Neuron (in vitro differentiated cells): ENCODE measurements at regions not wholly inside any gene's neighbourhood (a gene's known extent, or its start where the extent isn't known, plus 50 kb on each side); places are given as distances from the start of the nearest gene placed in this dataset.

Source experiments
- H2AFZ ChIP-seq: one replicate; pipeline ENCODE4 v1.6.1; 2013; ENCODE audit warnings: low read depth, mild to moderate bottlenecking, inconsistent platforms, low read length, moderate library complexity
- H3K27me3 ChIP-seq: one replicate; pipeline ENCODE4 v1.6.1; 2013; ENCODE audit warnings: low read length; ENCODE audit not compliant: insufficient read depth
- H3K36me3 ChIP-seq: one replicate; pipeline ENCODE4 v1.6.1; 2013; ENCODE audit warnings: low read length; ENCODE audit not compliant: insufficient read depth
- H3K4me1 ChIP-seq: one replicate; pipeline ENCODE4 v1.6.1; 2013; ENCODE audit warnings: low read length; ENCODE audit not compliant: insufficient read depth
- H3K4me3 ChIP-seq: 2 replicates; pipeline ENCODE4 v1.5.1; 2013; ENCODE audit warnings: mild to moderate bottlenecking, low read length, moderate library complexity
- H3K9me3 ChIP-seq: one replicate; pipeline ENCODE4 v1.6.1; 2013; ENCODE audit warnings: low read length

- H3K4me3 ChIP-seq = no peak overlapping the region
- H3K27me3 ChIP-seq = no peaks in the 10 kb centered on the region
- H3K4me1 ChIP-seq = peaks cover 5% of the 10 kb centered on the region
- no peak overlapping the region for H2AFZ ChIP-seq
- no peaks in the 10 kb centered on the region for H3K36me3 ChIP-seq
- H3K9me3 ChIP-seq = no peaks in the 10 kb centered on the region
Observed at GRCh38 chr20:11112832-11113231, 439.0 kb upstream of the JAG1 start.

GRCh38 chr20:11114382-11114781 is 440.6 kb upstream of the JAG1 start:
- Histone ChIP-seq H3K4me1 (no peaks in the 10 kb centered on the region), H3K9me3 (no peaks in the 10 kb centered on the region), H3K36me3 (no peaks in the 10 kb centered on the region), H2AFZ (no peak overlapping the region), H3K4me3 (no peak overlapping the region), H3K27me3 (no peaks in the 10 kb centered on the region)

GRCh38 chr20:11117808-11118528 is 444.2 kb upstream of the JAG1 start:
- H3K36me3 ChIP-seq = no peaks in the 10 kb centered on the region
- no peaks in the 10 kb centered on the region for H3K9me3 ChIP-seq
- no peak overlapping the region for H3K4me3 ChIP-seq
- no peaks in the 10 kb centered on the region for H3K27me3 ChIP-seq
- H2AFZ ChIP-seq = no peak overlapping the region
- no peaks in the 10 kb centered on the region for H3K4me1 ChIP-seq

- H3K4me1 ChIP-seq = no peaks in the 10 kb centered on the region
- no peaks in the 10 kb centered on the region for H3K9me3 ChIP-seq
- H3K4me3 ChIP-seq = no peak overlapping the region
- H3K27me3 ChIP-seq = no peaks in the 10 kb centered on the region
- H3K36me3 ChIP-seq = no peaks in the 10 kb centered on the region
- no peak overlapping the region for H2AFZ ChIP-seq
Observed at GRCh38 chr20:11118802-11119380, 445.1 kb upstream of the JAG1 start.

GRCh38 chr20:11119573-11119972 is 445.8 kb upstream of the JAG1 start:
- Histone ChIP-seq H2AFZ (no peak overlapping the region), H3K27me3 (no peaks in the 10 kb centered on the region)

GRCh38 chr20:11120431-11120830 is 446.6 kb upstream of the JAG1 start:
- no peaks in the 10 kb centered on the region for H3K36me3 ChIP-seq
- H2AFZ ChIP-seq = no peak overlapping the region
- no peaks in the 10 kb centered on the region for H3K4me1 ChIP-seq
- no peaks in the 10 kb centered on the region for H3K9me3 ChIP-seq
- no peaks in the 10 kb centered on the region for H3K27me3 ChIP-seq
- no peak overlapping the region for H3K4me3 ChIP-seq

More at GRCh38 chr20:11119573-11119972, 445.8 kb upstream of the JAG1 start:
- Histone ChIP-seq H3K9me3 (no peaks in the 10 kb centered on the region), H3K4me3 (no peak overlapping the region), H3K36me3 (no peaks in the 10 kb centered on the region), H3K4me1 (no peaks in the 10 kb centered on the region)

GRCh38 chr20:11124849-11125505 is 451.2 kb upstream of the JAG1 start:
- Histone ChIP-seq H3K27me3 (no peaks in the 10 kb centered on the region), H3K4me1 (no peaks in the 10 kb centered on the region), H3K9me3 (no peaks in the 10 kb centered on the region), H3K36me3 (no peaks in the 10 kb centered on the region), H2AFZ (no peak overlapping the region), H3K4me3 (no peak overlapping the region)

DNA sequence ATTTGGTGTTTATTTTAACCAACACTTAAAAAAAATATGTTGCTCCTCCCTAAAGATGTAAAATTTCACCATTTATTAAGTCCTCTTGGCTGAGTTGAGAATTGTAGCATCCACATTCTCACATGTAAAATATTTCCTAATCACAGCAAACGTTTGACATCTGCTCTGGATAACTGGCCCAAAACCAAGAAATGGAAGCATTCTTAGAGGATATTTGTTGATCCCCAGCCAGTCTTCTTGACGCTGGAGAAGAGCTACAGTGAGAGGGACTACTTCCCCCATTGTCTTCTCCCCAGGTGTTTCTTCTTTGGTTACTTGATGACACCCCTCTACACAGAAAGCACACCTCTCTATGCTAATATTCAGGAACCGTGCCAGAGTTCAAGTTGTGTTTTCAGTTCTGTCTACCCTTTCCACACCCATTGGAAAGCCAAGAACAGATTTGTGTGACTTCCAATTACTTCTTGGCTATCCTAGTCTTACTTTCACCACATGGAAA is 454.5 kb upstream of the JAG1 start:
- Histone ChIP-seq H3K27me3 (no peaks in the 10 kb centered on the region), H2AFZ (no peak overlapping the region), H3K4me1 (peaks cover 3% of the 10 kb centered on the region), H3K9me3 (no peaks in the 10 kb centered on the region), H3K4me3 (no peak overlapping the region), H3K36me3 (no peaks in the 10 kb centered on the region)

DNA sequence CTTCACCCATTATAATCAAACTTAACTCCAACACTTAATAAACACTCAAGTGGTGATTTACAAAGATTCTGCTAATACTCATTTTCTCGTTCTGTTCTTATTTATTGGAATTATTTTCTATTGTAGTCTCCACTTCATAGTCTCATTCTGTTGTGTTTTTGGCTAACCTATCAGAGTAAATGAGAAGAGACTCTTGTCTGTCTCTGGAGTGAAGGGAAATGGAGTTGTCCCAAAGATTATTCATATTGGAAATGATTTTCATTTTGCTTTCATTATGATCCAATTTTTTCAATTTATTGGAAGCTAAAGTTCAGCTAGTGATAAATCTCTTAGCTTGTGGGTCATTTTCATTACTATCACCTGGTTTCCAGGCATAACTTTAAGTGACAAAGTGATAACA is 454.9 kb upstream of the JAG1 start:
- peaks cover 3% of the 10 kb centered on the region for H3K4me1 ChIP-seq
- H3K36me3 ChIP-seq = no peaks in the 10 kb centered on the region
- H3K9me3 ChIP-seq = no peaks in the 10 kb centered on the region
- H3K27me3 ChIP-seq = no peaks in the 10 kb centered on the region
- H2AFZ ChIP-seq = no peak overlapping the region
- no peak overlapping the region for H3K4me3 ChIP-seq

DNA sequence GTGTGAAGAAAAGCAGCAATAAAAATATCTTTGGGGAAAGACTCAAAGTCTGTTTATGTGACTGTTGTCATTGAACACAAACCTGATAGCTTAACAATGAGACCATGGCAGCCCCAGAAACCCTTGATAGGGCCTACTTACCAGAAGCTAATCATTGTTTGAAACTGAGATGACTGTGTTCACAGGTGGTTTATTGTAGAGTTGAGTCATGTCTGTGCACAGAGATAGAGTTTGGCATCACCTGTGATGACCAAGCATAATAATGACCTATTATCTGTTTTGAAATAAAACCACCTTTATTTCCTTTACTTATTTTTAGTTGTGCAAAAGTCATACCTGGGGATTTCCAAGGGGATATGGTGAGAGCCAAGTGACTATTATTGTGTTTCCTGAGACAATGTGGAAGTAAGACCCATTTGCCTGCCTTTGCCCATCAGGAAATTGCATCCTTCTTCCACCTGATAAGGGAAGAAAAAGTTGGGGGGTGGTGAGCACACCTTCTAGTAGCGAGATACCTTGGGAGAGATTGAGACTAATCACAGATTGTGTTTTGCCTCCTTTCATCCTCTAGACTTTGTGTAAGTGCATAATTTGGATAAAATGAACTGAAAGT is 456.9 kb upstream of the JAG1 start:
- Histone ChIP-seq H3K36me3 (no peaks in the 10 kb centered on the region), H3K4me1 (peaks cover 3% of the 10 kb centered on the region), H3K9me3 (no peaks in the 10 kb centered on the region), H3K4me3 (no peak overlapping the region), H2AFZ (no peak overlapping the region), H3K27me3 (no peaks in the 10 kb centered on the region)

- H2AFZ ChIP-seq = no peak overlapping the region
- H3K27me3 ChIP-seq = no peaks in the 10 kb centered on the region
- no peak overlapping the region for H3K4me3 ChIP-seq
- no peaks in the 10 kb centered on the region for H3K36me3 ChIP-seq
- H3K9me3 ChIP-seq = no peaks in the 10 kb centered on the region
- peaks cover 8% of the 10 kb centered on the region for H3K4me1 ChIP-seq
Observed at GRCh38 chr20:11132819-11133415, 459.1 kb upstream of the JAG1 start.

GRCh38 chr20:11136691-11137090 is 462.9 kb upstream of the JAG1 start:
- Histone ChIP-seq H2AFZ (no peak overlapping the region), H3K4me3 (no peak overlapping the region), H3K36me3 (no peaks in the 10 kb centered on the region), H3K27me3 (no peaks in the 10 kb centered on the region), H3K9me3 (no peaks in the 10 kb centered on the region), H3K4me1 (peaks cover 8% of the 10 kb centered on the region)

GRCh38 chr20:11137688-11138087 is 463.9 kb upstream of the JAG1 start:
- Histone ChIP-seq H3K4me3 (no peak overlapping the region), H2AFZ (no peak overlapping the region), H3K4me1 (peaks cover 5% of the 10 kb centered on the region), H3K27me3 (no peaks in the 10 kb centered on the region), H3K36me3 (no peaks in the 10 kb centered on the region), H3K9me3 (no peaks in the 10 kb centered on the region)
